ENCODE measurements at regions not wholly inside any gene's neighbourhood (a gene's known extent, or its start where the extent isn't known, plus 50 kb on each side); places are given as distances from the start of the nearest gene placed in this dataset.

DNA sequence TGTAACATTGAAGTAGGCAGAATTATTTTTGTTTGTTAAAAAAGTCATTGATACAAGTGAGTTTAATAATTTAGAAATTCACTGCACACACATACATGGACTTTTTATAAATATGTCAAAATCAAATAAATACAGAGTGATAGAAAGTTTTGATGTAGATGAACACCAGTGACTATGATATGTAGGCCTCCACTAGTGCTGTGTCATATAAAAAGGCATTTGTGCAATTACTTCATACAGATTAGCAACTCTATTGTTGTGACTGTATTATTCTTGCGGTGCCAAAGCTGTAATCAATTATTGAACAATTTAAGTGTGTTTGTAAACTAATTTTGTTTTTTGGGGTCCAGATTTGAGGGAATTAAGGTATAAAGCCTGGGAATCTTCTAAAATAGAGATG, 366.2 kb upstream of the PITX2 start:
- TF ChIP-seq, protein P1, sequence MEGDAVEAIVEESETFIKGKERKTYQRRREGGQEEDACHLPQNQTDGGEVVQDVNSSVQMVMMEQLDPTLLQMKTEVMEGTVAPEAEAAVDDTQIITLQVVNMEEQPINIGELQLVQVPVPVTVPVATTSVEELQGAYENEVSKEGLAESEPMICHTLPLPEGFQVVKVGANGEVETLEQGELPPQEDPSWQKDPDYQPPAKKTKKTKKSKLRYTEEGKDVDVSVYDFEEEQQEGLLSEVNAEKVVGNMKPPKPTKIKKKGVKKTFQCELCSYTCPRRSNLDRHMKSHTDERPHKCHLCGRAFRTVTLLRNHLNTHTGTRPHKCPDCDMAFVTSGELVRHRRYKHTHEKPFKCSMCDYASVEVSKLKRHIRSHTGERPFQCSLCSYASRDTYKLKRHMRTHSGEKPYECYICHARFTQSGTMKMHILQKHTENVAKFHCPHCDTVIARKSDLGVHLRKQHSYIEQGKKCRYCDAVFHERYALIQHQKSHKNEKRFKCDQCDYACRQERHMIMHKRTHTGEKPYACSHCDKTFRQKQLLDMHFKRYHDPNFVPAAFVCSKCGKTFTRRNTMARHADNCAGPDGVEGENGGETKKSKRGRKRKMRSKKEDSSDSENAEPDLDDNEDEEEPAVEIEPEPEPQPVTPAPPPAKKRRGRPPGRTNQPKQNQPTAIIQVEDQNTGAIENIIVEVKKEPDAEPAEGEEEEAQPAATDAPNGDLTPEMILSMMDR (IDR thresholded peaks at IDR 0.05; ENCODE audit: borderline replicate concordance, extremely low read depth, low read length, poor library complexity, severe bottlenecking) = no peak
- no peak for TF ChIP-seq EZH2 (IDR thresholded peaks at IDR 0.05; ENCODE audit: borderline replicate concordance, low read depth, low read length, severe bottlenecking)

Data from DND-41 (cell line).